Activated CD4-positive, CD25-positive, alpha-beta regulatory T cell (primary cell): ENCODE measurements at regions not wholly inside any gene's neighbourhood (a gene's known extent, or its start where the extent isn't known, plus 50 kb on each side); places are given as distances from the start of the nearest gene placed in this dataset.
"Not testable (repeated sequence)": the region's sequence is repeated elsewhere in the genome, so short reads cannot be mapped to it uniquely, and the experiment has no call there.

Experiments
- DNase-seq, 4 experiments: peaks; one replicate each; lab custom pipeline; 2025; lab: John Stamatoyannopoulos, UW

GRCh38 chrX:109782994-109783700 is 50.1 kb upstream of the ACSL4 start:
- peak in 1 of 4 experiments; percentile 1 for DNase-seq

- no peak for DNase-seq
Measured at GRCh38 chrX:109783701-109784079, 50.6 kb upstream of the ACSL4 start.

GRCh38 chrX:109785053-109785452 is 52.0 kb upstream of the ACSL4 start:
- no peak for DNase-seq

- DNase-seq, result not testable (repeated sequence)
Measured at GRCh38 chrX:109790511-109790910, 57.5 kb upstream of the ACSL4 start.

- DNase-seq, result no peak
Measured at GRCh38 chrX:109793191-109793590, 60.1 kb upstream of the ACSL4 start.

GRCh38 chrX:109795682-109796081 is 62.6 kb upstream of the ACSL4 start:
- no peak for DNase-seq

- DNase-seq, result no peak
Measured at GRCh38 chrX:109797311-109797975, 64.4 kb upstream of the ACSL4 start.

- no peak for DNase-seq
Measured at GRCh38 chrX:109812236-109812635, 79.2 kb upstream of the ACSL4 start.

- no peak for DNase-seq
Measured at GRCh38 chrX:109813236-109813635, 80.2 kb upstream of the ACSL4 start.

GRCh38 chrX:109818976-109819375 is 85.9 kb upstream of the ACSL4 start:
- DNase-seq, result no peak

GRCh38 chrX:109822861-109823260 is 89.8 kb upstream of the ACSL4 start:
- no peak for DNase-seq

GRCh38 chrX:109826954-109827708 is 94.1 kb upstream of the ACSL4 start:
- DNase-seq, result no peak

GRCh38 chrX:109827772-109828171 is 94.7 kb upstream of the ACSL4 start:
- no peak for DNase-seq

- DNase-seq, result no peak
Measured at GRCh38 chrX:109830157-109830703, 97.2 kb upstream of the ACSL4 start.

- no peak for DNase-seq
Measured at GRCh38 chrX:109830704-109831206, 97.7 kb upstream of the ACSL4 start.

GRCh38 chrX:109831326-109831985 is 98.4 kb upstream of the ACSL4 start:
- DNase-seq, result no peak

- DNase-seq, result no peak
Measured at GRCh38 chrX:109839694-109840567, 106.9 kb upstream of the ACSL4 start.

GRCh38 chrX:109840585-109840984 is 107.5 kb upstream of the ACSL4 start:
- DNase-seq, result no peak

- DNase-seq, result no peak
Measured at GRCh38 chrX:109841257-109841656, 108.2 kb upstream of the ACSL4 start.

GRCh38 chrX:109841869-109842579 is 109.0 kb upstream of the ACSL4 start:
- DNase-seq, result no peak
